ENCODE measurements at regions not wholly inside any gene's neighbourhood (a gene's known extent, or its start where the extent isn't known, plus 50 kb on each side); places are given as distances from the start of the nearest gene placed in this dataset.

- no peak overlapping the region for H3K27ac ChIP-seq (replicated peaks)
- H3K4me3 ChIP-seq: no peak overlapping the region
- TF ChIP-seq CTCF (IDR thresholded peaks at IDR 0.05; ENCODE audit: borderline replicate concordance): no peak
- no peaks in the 10 kb centered on the region for H3K27me3 ChIP-seq (ENCODE audit: low read depth)
- no peaks in the 10 kb centered on the region for H3K4me1 ChIP-seq
- no peak for DNase-seq
- peaks cover 7% of the 10 kb centered on the region for H3K9me3 ChIP-seq (replicated peaks)
- H3K36me3 ChIP-seq: no peaks in the 10 kb centered on the region
- intact Hi-C loops (cut with micrococcal nuclease): no loop called here
These were observed 163.6 kb upstream of the PREP start for GRCh38 chr6:105566503-105566902.

- intact Hi-C loops (cut with micrococcal nuclease): no loop called here
- no peak for DNase-seq
- TF ChIP-seq CTCF (IDR thresholded peaks at IDR 0.05; ENCODE audit: borderline replicate concordance): no peak
- Histone ChIP-seq H3K4me1 (no peaks in the 10 kb centered on the region), H3K4me3 (no peak overlapping the region), H3K36me3 (no peaks in the 10 kb centered on the region), H3K27me3 (ENCODE audit: low read depth) (no peaks in the 10 kb centered on the region), H3K9me3 (replicated peaks) (peaks cover 7% of the 10 kb centered on the region), H3K27ac (replicated peaks) (no peak overlapping the region)
These were observed 161.4 kb upstream of the PREP start for GRCh38 chr6:105564121-105564902.

GRCh38 chr6:105562027-105562426, 159.1 kb upstream of the PREP start:
- Histone ChIP-seq H3K4me1 (no peaks in the 10 kb centered on the region), H3K9me3 (replicated peaks) (peaks cover 7% of the 10 kb centered on the region), H3K27ac (replicated peaks) (no peak overlapping the region), H3K36me3 (no peaks in the 10 kb centered on the region), H3K27me3 (ENCODE audit: low read depth) (no peaks in the 10 kb centered on the region), H3K4me3 (no peak overlapping the region)
- no peak for DNase-seq
- TF ChIP-seq CTCF (IDR thresholded peaks at IDR 0.05; ENCODE audit: borderline replicate concordance): no peak
- intact Hi-C loops (cut with micrococcal nuclease): no loop called here

GRCh38 chr6:105561486-105561885, 158.6 kb upstream of the PREP start:
- Histone ChIP-seq H3K27me3 (ENCODE audit: low read depth) (no peaks in the 10 kb centered on the region), H3K4me3 (no peak overlapping the region)
- intact Hi-C loops (cut with micrococcal nuclease): no loop called here

GRCh38 chr6:105560611-105561066, 157.8 kb upstream of the PREP start:
- Histone ChIP-seq H3K27me3 (ENCODE audit: low read depth) (no peaks in the 10 kb centered on the region), H3K4me3 (no peak overlapping the region)
- intact Hi-C loops (cut with micrococcal nuclease): no loop called here

More at GRCh38 chr6:105561486-105561885, 158.6 kb upstream of the PREP start:
- Histone ChIP-seq H3K9me3 (replicated peaks) (peaks cover 7% of the 10 kb centered on the region), H3K36me3 (no peaks in the 10 kb centered on the region), H3K27ac (replicated peaks) (no peak overlapping the region), H3K4me1 (no peaks in the 10 kb centered on the region)
- DNase-seq: no peak
- TF ChIP-seq CTCF (IDR thresholded peaks at IDR 0.05; ENCODE audit: borderline replicate concordance): no peak

More at GRCh38 chr6:105560611-105561066, 157.8 kb upstream of the PREP start:
- TF ChIP-seq CTCF (IDR thresholded peaks at IDR 0.05; ENCODE audit: borderline replicate concordance): no peak
- no peak for DNase-seq
- Histone ChIP-seq H3K4me1 (no peaks in the 10 kb centered on the region), H3K36me3 (no peaks in the 10 kb centered on the region), H3K27ac (replicated peaks) (no peak overlapping the region), H3K9me3 (replicated peaks) (peaks cover 15% of the 10 kb centered on the region)

All from left ventricle myocardium inferior (tissue), 1 donor.